H1 (cell line): ENCODE measurements at regions not wholly inside any gene's neighbourhood (a gene's known extent, or its start where the extent isn't known, plus 50 kb on each side); places are given as distances from the start of the nearest gene placed in this dataset.

Experiments
- CTCF ChIA-PET: fragments of 300-600 bp; sonication (Branson Sonifier 250); formaldehyde crosslinking; loops from one replicate; lab custom pipeline; 2021; ENCODE audit not compliant: partially characterized antibody; lab: Charles Lee
- POLR2A ChIA-PET: fragments of 300-600 bp; sonication (Branson Sonifier 250); formaldehyde crosslinking; loops from one replicate; lab custom pipeline; 2021; ENCODE audit warnings: inconsistent platforms; ENCODE audit not compliant: partially characterized antibody; lab: Charles Lee
- DNase-seq, 2 experiments: peaks; one replicate each; pipeline versions ENCODE4 v3.0.0 to v3.0.0-alpha.2; 2010 to 2022; ENCODE audit warnings: low spot score in 2 of 2, low read depth in 1 of 2, mixed read lengths in 1 of 2
- FAIRE-seq: peaks from 2 replicates; lab custom pipeline; 2011; peaks lifted over from hg19 to GRCh38; lab: Jason Lieb, UNC
- H2AFZ ChIP-seq: 2 replicates; pipeline ENCODE4 v1.8.1; 2012; ENCODE audit warnings: low read length, inconsistent platforms
- H2AK5ac ChIP-seq: 2 replicates; pipeline ENCODE4 v1.6.1; 2013; ENCODE audit warnings: low read depth, low read length
- H2BK120ac ChIP-seq: replicated peaks from 2 replicates; pipeline ENCODE3; 2013; ENCODE audit warnings: low read depth, low read length, inconsistent platforms
- H2BK12ac ChIP-seq: 2 replicates; pipeline ENCODE4 v1.6.1; 2013; ENCODE audit warnings: low read depth, low read length
- H2BK15ac ChIP-seq: 2 replicates; pipeline ENCODE4 v1.6.1; 2013; ENCODE audit warnings: low read length
- H2BK20ac ChIP-seq: 2 replicates; pipeline ENCODE4 v1.6.1; 2013; ENCODE audit warnings: low read length
- H2BK5ac ChIP-seq: 2 replicates; pipeline ENCODE4 v1.6.1; 2013; ENCODE audit warnings: low read depth, low read length
- H3K14ac ChIP-seq: 2 replicates; pipeline ENCODE4 v1.6.1; 2013; ENCODE audit warnings: inconsistent platforms; ENCODE audit not compliant: insufficient read length
- H3K18ac ChIP-seq: 2 replicates; pipeline ENCODE4 v1.6.1; 2013; ENCODE audit warnings: low read length; ENCODE audit errors: extremely low read depth
- H3K23ac ChIP-seq: 2 replicates; pipeline ENCODE4 v1.6.1; 2013; ENCODE audit warnings: inconsistent platforms; ENCODE audit not compliant: insufficient read length
- H3K23me2 ChIP-seq: 2 replicates; pipeline ENCODE4 v1.6.1; 2013; ENCODE audit warnings: low read depth, low read length
- H3K27ac ChIP-seq: 2 replicates; pipeline ENCODE4 v1.6.1; 2011; ENCODE audit warnings: low read depth, low read length, inconsistent platforms
- H3K27me3 ChIP-seq, 4 experiments: replicated peaks in 1 of 4; 1 replicate in 1 of 4; 2 replicates in 3 of 4; pipeline versions ENCODE4 v1.6.1 to v1.8.1; 2011 to 2013; ENCODE audit warnings: low read length in 3 of 4, mild to moderate bottlenecking in 3 of 4, inconsistent platforms in 2 of 4, mixed read lengths in 2 of 4, moderate library complexity in 1 of 4; ENCODE audit not compliant: control insufficient read depth in 3 of 4, insufficient read depth in 3 of 4; ENCODE audit errors: extremely low read depth in 1 of 4
- H3K36me3 ChIP-seq, 4 experiments: 2 replicates each; pipeline versions ENCODE4 v1.6.1 to v1.8.1; 2011 to 2013; ENCODE audit warnings: mild to moderate bottlenecking in 4 of 4, low read length in 3 of 4, moderate library complexity in 2 of 4, control low read depth in 1 of 4, inconsistent platforms in 1 of 4; ENCODE audit not compliant: insufficient read depth in 4 of 4, control insufficient read depth in 2 of 4
- H3K4ac ChIP-seq: replicated peaks from 2 replicates; pipeline ENCODE3; 2013; ENCODE audit warnings: low read length, low read depth, mixed read lengths, inconsistent platforms; ENCODE audit not compliant: insufficient read length
- H3K4me1 ChIP-seq, 4 experiments: replicated peaks in 1 of 4; 1 replicate in 1 of 4; 2 replicates in 3 of 4; pipeline versions ENCODE4 v1.6.1 to v1.8.1; 2011 to 2013; ENCODE audit warnings: low read length in 3 of 4, inconsistent platforms in 2 of 4, mixed read lengths in 1 of 4; ENCODE audit not compliant: insufficient read depth in 4 of 4, control insufficient read depth in 3 of 4
- H3K4me2 ChIP-seq, 2 experiments: 2 replicates each; pipeline versions ENCODE4 v1.6.1 to v1.8.1; 2011 to 2013; ENCODE audit warnings: low read depth in 2 of 2, low read length in 2 of 2, control low read depth in 1 of 2, inconsistent platforms in 1 of 2, mild to moderate bottlenecking in 1 of 2; ENCODE audit not compliant: insufficient read depth in 1 of 2
- H3K4me3 ChIP-seq, 4 experiments: fragments of 200-600, 300-600 bp in 1 of 4; sonication (generic), shearing (Covaris generic), sonication (Bioruptor Twin) in 1 of 4; 2 replicates each; pipeline versions ENCODE4 v1.5.1 to v1.8.1; 2011 to 2016; ENCODE audit warnings: low read length in 4 of 4, low read depth in 3 of 4, control low read depth in 2 of 4, inconsistent platforms in 2 of 4, mild to moderate bottlenecking in 2 of 4, mixed read lengths in 1 of 4, moderate library complexity in 1 of 4; ENCODE audit not compliant: insufficient read depth in 2 of 4; ENCODE audit errors: extremely low read depth in 1 of 4
- H3K56ac ChIP-seq: replicated peaks from 2 replicates; pipeline ENCODE3; 2013; ENCODE audit warnings: low read depth, mild to moderate bottlenecking, mixed read lengths, low read length, inconsistent platforms; ENCODE audit not compliant: insufficient read length
- H3K79me1 ChIP-seq: 2 replicates; pipeline ENCODE4 v1.6.1; 2013; ENCODE audit warnings: low read depth, low read length, control low read depth
- H3K79me2 ChIP-seq, 2 experiments: 2 replicates each; pipeline versions ENCODE4 v1.6.1 to v1.8.1; 2012 to 2013; ENCODE audit warnings: low read length in 2 of 2, mild to moderate bottlenecking in 2 of 2, inconsistent platforms in 1 of 2; ENCODE audit not compliant: insufficient read depth in 2 of 2, control insufficient read depth in 1 of 2
- H3K9ac ChIP-seq, 4 experiments: replicated peaks in 1 of 4; 1 replicate in 1 of 4; 2 replicates in 3 of 4; pipeline versions ENCODE4 v1.6.1 to v1.8.1; 2011 to 2013; ENCODE audit warnings: low read depth in 3 of 4, low read length in 3 of 4, control low read depth in 2 of 4, mild to moderate bottlenecking in 2 of 4, moderate library complexity in 2 of 4, inconsistent platforms in 1 of 4; ENCODE audit errors: extremely low read depth in 1 of 4
- H3K9me3 ChIP-seq, 2 experiments: 2 replicates each; pipeline versions ENCODE4 v1.6.1 to v1.8.1; 2012 to 2013; ENCODE audit warnings: mild to moderate bottlenecking in 2 of 2, moderate library complexity in 2 of 2, control low read depth in 1 of 2, inconsistent platforms in 1 of 2, low read depth in 1 of 2, low read length in 1 of 2, mixed read lengths in 1 of 2; ENCODE audit not compliant: insufficient read depth in 2 of 2
- H4K20me1 ChIP-seq, 2 experiments: replicated peaks in 1 of 2; 2 replicates each; pipeline versions ENCODE3 to v1.8.1; 2011 to 2013; ENCODE audit warnings: inconsistent platforms in 2 of 2, low read length in 2 of 2, mild to moderate bottlenecking in 1 of 2; ENCODE audit not compliant: insufficient read depth in 2 of 2, control insufficient read depth in 1 of 2
- H4K5ac ChIP-seq: 2 replicates; pipeline ENCODE4 v1.6.1; 2013; ENCODE audit warnings: low read length, low read depth, mixed read lengths, inconsistent platforms; ENCODE audit not compliant: insufficient read length
- H4K8ac ChIP-seq: 2 replicates; pipeline ENCODE4 v1.8.0; 2013; ENCODE audit warnings: mild to moderate bottlenecking, moderate library complexity, low read length, inconsistent platforms; ENCODE audit not compliant: insufficient read depth; ENCODE audit errors: extremely low read depth
- H4K91ac ChIP-seq: replicated peaks from 2 replicates; pipeline ENCODE3; 2013; ENCODE audit warnings: low read length, mixed read lengths, inconsistent platforms; ENCODE audit not compliant: insufficient read length
- CBX8 ChIP-seq: fragments of 300-800, 300-1000 bp; sonication (generic); IDR thresholded peaks from 2 replicates; pipeline ENCODE4 v1.7.1; 2016; ENCODE audit warnings: low read depth, low read length, borderline replicate concordance
- CEBPB ChIP-seq: IDR thresholded peaks from 2 replicates; pipeline ENCODE4 v1.6.1; 2012; ENCODE audit warnings: low read depth, low read length
- EGR1 ChIP-seq: IDR thresholded peaks from 2 replicates; pipeline ENCODE4 v1.6.1; 2011; ENCODE audit warnings: low read depth, low read length, borderline replicate concordance
- HDAC2 ChIP-seq, 2 experiments: fragments of 300-600 bp in 1 of 2; sonication (generic) in 1 of 2; IDR thresholded peaks; 2 replicates each; pipeline ENCODE4 v1.6.1; 2011 to 2012; ENCODE audit warnings: low read depth in 2 of 2, low read length in 2 of 2, mild to moderate bottlenecking in 2 of 2, moderate library complexity in 2 of 2, borderline replicate concordance in 1 of 2, inconsistent platforms in 1 of 2
- POLR2AphosphoS5 ChIP-seq: IDR thresholded peaks from 2 replicates; pipeline ENCODE4 v1.6.1; 2011; ENCODE audit warnings: low read depth, low read length
- RFX5 ChIP-seq: IDR thresholded peaks from 2 replicates; pipeline ENCODE4 v1.6.1; 2011; ENCODE audit warnings: low read depth, low read length, improper control_type of control experiment, borderline replicate concordance
- SP4 ChIP-seq: IDR thresholded peaks from 2 replicates; pipeline ENCODE4 v1.6.1; 2012; ENCODE audit warnings: low read length, inconsistent platforms
- SRF ChIP-seq: IDR thresholded peaks from 2 replicates; pipeline ENCODE4 v1.6.1; 2011; ENCODE audit warnings: mild to moderate bottlenecking, low read depth, low read length, moderate library complexity
- TAF7 ChIP-seq: optimal IDR thresholded peaks from 2 replicates; pipeline ENCODE3; 2011; ENCODE audit warnings: low read depth, mild to moderate bottlenecking, inconsistent platforms, low read length, moderate library complexity, borderline replicate concordance
- YY1 ChIP-seq: IDR thresholded peaks from 2 replicates; pipeline ENCODE4 v1.6.1; 2011; ENCODE audit warnings: low read depth, mild to moderate bottlenecking, low read length
- ZNF274 ChIP-seq: IDR thresholded peaks from 2 replicates; pipeline ENCODE4 v1.7.0; 2012; ENCODE audit warnings: low read length, borderline replicate concordance; ENCODE audit errors: extremely low read depth
- WGBS, 2 experiments: shearing (Covaris generic) in 1 of 2; methylation state at CpG; one replicate each; pipeline versions ENCODE4 v1.1.6 to v1.1.7; 2013 to 2015; ENCODE audit warnings: low lambda C conversion rate in 2 of 2, mixed read lengths in 2 of 2, inconsistent platforms in 1 of 2, low coverage in 1 of 2, missing lambda C conversion rate in 1 of 2; ENCODE audit not compliant: insufficient replicate concordance in 2 of 2, insufficient coverage in 1 of 2, insufficient read length in 1 of 2; ENCODE audit errors: extremely low coverage in 1 of 2, missing lambda C conversion rate in 1 of 2; 5-methylcytosine and 5-hydroxymethylcytosine counted together

- POLR2A ChIA-PET: no interaction called here
- no peaks in the 10 kb centered on the region for H3K79me2 ChIP-seq
- H2BK120ac ChIP-seq: no peak overlapping the region
Measured at GRCh38 chr9:78144663-78145377, 91.1 kb upstream of the CEP78 start.

More at GRCh38 chr9:78144663-78145377, 91.1 kb upstream of the CEP78 start:
- Histone ChIP-seq H2BK12ac (no peak overlapping the region), H2BK20ac (no peak overlapping the region), H2AFZ (no peak overlapping the region), H4K5ac (no peak overlapping the region), H3K4me2 (no peak overlapping the region), H3K4me3 (no peak overlapping the region), H3K36me3 (no peaks in the 10 kb centered on the region), H2BK15ac (no peak overlapping the region), H2AK5ac (no peak overlapping the region), H3K4ac (no peak overlapping the region), H4K8ac (no peak overlapping the region), H3K27me3 (no peaks in the 10 kb centered on the region), H3K9me3 (peaks cover 2 to 3% of the 10 kb centered on the region in 2 experiments; a peak in 2 of 4 replicates), H3K18ac (no peak overlapping the region), H3K14ac (no peak overlapping the region), H3K9ac (no peak overlapping the region), H4K20me1 (no peaks in the 10 kb centered on the region), H3K56ac (no peak overlapping the region), H4K91ac (no peak overlapping the region), H3K79me1 (no peaks in the 10 kb centered on the region), H3K4me1 (peaks cover 0 to under 1% (median under 1%) of the 10 kb centered on the region in 4 experiments; a peak in 2 of 7 replicates), H3K23ac (no peak overlapping the region), H3K27ac (no peak overlapping the region), H3K23me2 (no peaks in the 10 kb centered on the region), H2BK5ac (no peak overlapping the region)
- DNase-seq (no peak), FAIRE-seq (no peak)
- WGBS, 2 experiments: 94% methylated on average over 3 of the region's 3 CpGs; no CpG with 5 or more reads in 1 of the 2 experiments
- CTCF ChIA-PET: interaction anchor here (1.8 kb wide), 1 partner anchor 15 kb away, joined by 3 read pairs; no protein-coding TSS in a partner anchor
- TF ChIP-seq CBX8: no peak
- no peak for TF ChIP-seq SP4
- TF ChIP-seq EGR1: no peak
- no peak for TF ChIP-seq POLR2AphosphoS5
- no peak for TF ChIP-seq ZNF274
- TF ChIP-seq SRF: no peak
- TF ChIP-seq HDAC2 (IDR thresholded peaks at IDR 0.05; ENCODE audit: borderline replicate concordance in 1 of 2, low read depth in 2 of 2, low read length in 2 of 2): no peak
- TF ChIP-seq TAF7: no peak
- no peak for TF ChIP-seq RFX5
- TF ChIP-seq CEBPB: no peak
- no peak for TF ChIP-seq YY1
